Gastrocnemius medialis (tissue), 4 donors: ENCODE measurements at regions not wholly inside any gene's neighbourhood (a gene's known extent, or its start where the extent isn't known, plus 50 kb on each side); places are given as distances from the start of the nearest gene placed in this dataset.

ENCODE experiments used
- ATAC-seq, 2 donors: fragments of 150-250 bp; one replicate each; pipeline ENCODE4 v1.9.1; 2016
- DNase-seq, 2 donors: peaks; one replicate each; pipeline ENCODE4 v3.0.0-alpha.2; 2019
- H3K27ac ChIP-seq, 4 donors: fragments of 200-600 bp; sonication (generic); 1 replicate in 1 of 4; 2 replicates in 3 of 4; pipeline ENCODE4 v1.5.1; 2016 to 2018; ENCODE audit warnings: mild to moderate bottlenecking in 2 of 4, moderate library complexity in 1 of 4
- H3K27me3 ChIP-seq, 3 donors: fragments of 200-600 bp; sonication (generic) in 2 of 3; 1 replicate in 1 of 3; 2 replicates in 2 of 3; pipeline versions ENCODE4 v1.5.1 to v1.6.0; 2016 to 2019; ENCODE audit warnings: mild to moderate bottlenecking in 1 of 3, moderate library complexity in 1 of 3
- H3K36me3 ChIP-seq, 2 donors: fragments of 200-600 bp; sonication (generic) in 1 of 2; one replicate each; pipeline ENCODE4 v1.5.1; 2017 to 2018
- H3K4me1 ChIP-seq, 2 donors: fragments of 200-600 bp; sonication (generic) in 1 of 2; one replicate each; pipeline ENCODE4 v1.5.1; 2016 to 2017; ENCODE audit warnings: mild to moderate bottlenecking in 2 of 2
- H3K4me3 ChIP-seq, 4 donors: fragments of 200-600 bp; sonication (generic) in 3 of 4; 1 replicate in 1 of 4; 2 replicates in 3 of 4; pipeline ENCODE4 v1.5.1; 2016 to 2019; ENCODE audit warnings: mild to moderate bottlenecking in 2 of 4
- H3K9me3 ChIP-seq, 3 donors: fragments of 200-600 bp; sonication (generic) in 2 of 3; 1 replicate in 1 of 3; 2 replicates in 2 of 3; pipeline ENCODE4 v1.5.1; 2016 to 2019
- CTCF ChIP-seq, 5 experiments: fragments of 450-650 bp in 3 of 5; fragments of 200-600 bp in 2 of 5; sonication (generic) in 2 of 5; IDR thresholded peaks in 4 of 5; conservative IDR thresholded peaks in 1 of 5; 1 replicate in 4 of 5; 2 replicates in 1 of 5; pipeline ENCODE4 v1.5.1; 2016 to 2019; ENCODE audit warnings: antibody characterized with exemption in 5 of 5, mild to moderate bottlenecking in 3 of 5, moderate library complexity in 3 of 5
- POLR2A ChIP-seq, 2 donors: fragments of 450-650 bp; IDR thresholded peaks; one replicate each; pipeline ENCODE4 v1.6.1; 2017; ENCODE audit warnings: antibody characterized with exemption in 2 of 2, mild to moderate bottlenecking in 2 of 2, moderate library complexity in 2 of 2
- in situ Hi-C, 4 donors: fragments of 200-750 bp; cut with MboI; loops; one replicate each; pipeline versions ENCODE4 v1.15.0 to v1.8.0; 2017; ENCODE audit warnings: low sequenced_read_pairs in 4 of 4
- intact Hi-C: fragments of 100-400 bp; cut with DNase I; formaldehyde crosslinking; loops from one replicate; pipeline ENCODE4 v1.15.1; 2023; ENCODE audit warnings: low total_unique reads

GRCh38 chr11:70619591-70619990, 221.3 kb downstream of the CTTN start:
- DNase-seq (no peak), ATAC-seq (no peak)
- TF ChIP-seq CTCF (IDR thresholded peaks at IDR 0.05 in 4 of 5, conservative IDR thresholded peaks at IDR 0.05 in 1 of 5) (no peak), POLR2A (IDR thresholded peaks at IDR 0.05) (no peak)
- intact Hi-C loops, result no loop called here
- Histone ChIP-seq H3K4me1 (no peaks in the 10 kb centered on the region), H3K4me3 (no peak overlapping the region), H3K27me3 (no peaks in the 10 kb centered on the region), H3K27ac (no peak overlapping the region), H3K9me3 (peaks cover 0 to 8% (median 0%) of the 10 kb centered on the region in 3 donors), H3K36me3 (no peaks in the 10 kb centered on the region)
- in situ Hi-C loops, result no loop called here

GRCh38 chr11:70620510-70621184, 222.3 kb downstream of the CTTN start:
- Histone ChIP-seq H3K4me3 (no peak overlapping the region), H3K27me3 (no peaks in the 10 kb centered on the region), H3K9me3 (peaks cover 0 to 2% (median 0%) of the 10 kb centered on the region in 3 donors), H3K36me3 (no peaks in the 10 kb centered on the region), H3K4me1 (peaks cover 0 to 8% of the 10 kb centered on the region in 2 donors), H3K27ac (no peak overlapping the region)
- no peak for TF ChIP-seq POLR2A (IDR thresholded peaks at IDR 0.05)
- TF ChIP-seq CTCF (IDR thresholded peaks at IDR 0.05 in 4 of 5, conservative IDR thresholded peaks at IDR 0.05 in 1 of 5), result no peak
- intact Hi-C loops, result no loop called here
- DNase-seq (no peak), ATAC-seq (no peak)
- in situ Hi-C loops, result no loop called here

DNA sequence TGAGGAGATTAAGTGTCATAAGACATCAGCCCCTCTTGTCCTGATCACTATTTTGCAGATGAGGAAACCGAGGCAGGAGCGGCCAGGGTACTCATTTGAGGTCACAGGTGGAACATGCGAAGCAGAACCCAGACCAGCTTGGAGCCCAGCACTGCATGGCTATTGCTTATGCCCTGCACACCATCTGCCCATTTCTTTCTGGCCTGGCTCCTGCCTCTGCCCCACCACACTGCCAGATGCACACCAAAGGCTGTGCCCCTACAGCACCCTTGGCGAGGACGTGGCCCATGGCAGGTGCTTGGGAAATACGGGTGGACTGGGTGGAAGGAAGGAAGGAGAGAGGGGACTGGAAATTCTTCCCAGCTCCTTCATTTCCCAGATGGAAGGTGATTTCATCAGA, 222.9 kb downstream of the CTTN start:
- no peaks in the 10 kb centered on the region for H3K27me3 ChIP-seq
- H3K9me3 ChIP-seq, result no peaks in the 10 kb centered on the region
- in situ Hi-C loops (no loop called here), intact Hi-C loops (no loop called here)
- ATAC-seq, result no peak
- H3K4me3 ChIP-seq, result no peak overlapping the region
- H3K4me1 ChIP-seq, result peaks cover 4 to 14% of the 10 kb centered on the region in 2 donors
- TF ChIP-seq CTCF (IDR thresholded peaks at IDR 0.05 in 4 of 5, conservative IDR thresholded peaks at IDR 0.05 in 1 of 5) (no peak), POLR2A (IDR thresholded peaks at IDR 0.05) (no peak)
- no peak for DNase-seq
- no peaks in the 10 kb centered on the region for H3K36me3 ChIP-seq
- no peak overlapping the region for H3K27ac ChIP-seq

GRCh38 chr11:70622091-70622490, 223.8 kb downstream of the CTTN start:
- Histone ChIP-seq H3K4me1 (peaks cover 6 to 18% of the 10 kb centered on the region in 2 donors), H3K4me3 (no peak overlapping the region), H3K27ac (no peak overlapping the region), H3K9me3 (no peaks in the 10 kb centered on the region), H3K27me3 (no peaks in the 10 kb centered on the region), H3K36me3 (no peaks in the 10 kb centered on the region)
- no peak for TF ChIP-seq POLR2A (IDR thresholded peaks at IDR 0.05)
- no peak for TF ChIP-seq CTCF (IDR thresholded peaks at IDR 0.05 in 4 of 5, conservative IDR thresholded peaks at IDR 0.05 in 1 of 5)
- in situ Hi-C loops, result no loop called here
- ATAC-seq (no peak), DNase-seq (no peak)
- intact Hi-C loops, result no loop called here
